Keratinocyte (primary cell): ENCODE measurements at regions not wholly inside any gene's neighbourhood (a gene's known extent, or its start where the extent isn't known, plus 50 kb on each side); places are given as distances from the start of the nearest gene placed in this dataset.

Experiments
- EZH2 ChIP-seq: IDR thresholded peaks from one replicate; pipeline ENCODE4 v1.6.1; 2012; ENCODE audit warnings: inconsistent platforms, mild to moderate bottlenecking, low read length, moderate library complexity
- TF ChIP-seq, protein P1 (sequence below), 3 experiments: IDR thresholded peaks in 1 of 3; conservative IDR thresholded peaks in 1 of 3; optimal IDR thresholded peaks in 1 of 3; 2 replicates in 2 of 3; 3 replicates in 1 of 3; pipeline versions ENCODE3 to v1.5.1; 2011; ENCODE audit warnings: low read length in 3 of 3, mild to moderate bottlenecking in 3 of 3, moderate library complexity in 2 of 3, control low read depth in 1 of 3, inconsistent platforms in 1 of 3; ENCODE audit not compliant: insufficient read depth in 2 of 3; ENCODE audit errors: extremely low read depth in 1 of 3

DNA sequence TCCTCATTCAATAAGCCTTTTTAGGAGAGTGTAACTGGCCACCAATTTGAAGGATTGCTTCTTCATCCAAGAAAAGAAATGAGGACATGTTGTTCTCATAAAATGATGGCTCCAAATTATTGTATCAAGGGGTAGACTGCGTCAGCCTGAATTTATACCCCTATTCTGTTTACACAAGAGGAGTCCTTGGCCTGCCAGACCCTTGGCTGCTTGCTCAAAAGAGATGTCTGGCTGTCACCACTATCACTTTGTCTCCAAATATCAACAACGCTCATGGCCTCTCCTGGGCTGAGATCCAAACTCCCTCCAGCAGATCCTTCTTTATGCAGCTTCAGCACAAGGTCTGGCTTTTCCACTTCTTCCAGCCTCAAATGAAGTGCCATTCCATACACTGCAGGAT, 127.9 kb downstream of the OR13H1 start:
- TF ChIP-seq, protein P1, sequence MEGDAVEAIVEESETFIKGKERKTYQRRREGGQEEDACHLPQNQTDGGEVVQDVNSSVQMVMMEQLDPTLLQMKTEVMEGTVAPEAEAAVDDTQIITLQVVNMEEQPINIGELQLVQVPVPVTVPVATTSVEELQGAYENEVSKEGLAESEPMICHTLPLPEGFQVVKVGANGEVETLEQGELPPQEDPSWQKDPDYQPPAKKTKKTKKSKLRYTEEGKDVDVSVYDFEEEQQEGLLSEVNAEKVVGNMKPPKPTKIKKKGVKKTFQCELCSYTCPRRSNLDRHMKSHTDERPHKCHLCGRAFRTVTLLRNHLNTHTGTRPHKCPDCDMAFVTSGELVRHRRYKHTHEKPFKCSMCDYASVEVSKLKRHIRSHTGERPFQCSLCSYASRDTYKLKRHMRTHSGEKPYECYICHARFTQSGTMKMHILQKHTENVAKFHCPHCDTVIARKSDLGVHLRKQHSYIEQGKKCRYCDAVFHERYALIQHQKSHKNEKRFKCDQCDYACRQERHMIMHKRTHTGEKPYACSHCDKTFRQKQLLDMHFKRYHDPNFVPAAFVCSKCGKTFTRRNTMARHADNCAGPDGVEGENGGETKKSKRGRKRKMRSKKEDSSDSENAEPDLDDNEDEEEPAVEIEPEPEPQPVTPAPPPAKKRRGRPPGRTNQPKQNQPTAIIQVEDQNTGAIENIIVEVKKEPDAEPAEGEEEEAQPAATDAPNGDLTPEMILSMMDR (optimal IDR thresholded peaks at IDR 0.05 in 1 of 3, IDR thresholded peaks at IDR 0.05 in 1 of 3, conservative IDR thresholded peaks at IDR 0.05 in 1 of 3; ENCODE audit: extremely low read depth in 1 of 3, insufficient read depth in 2 of 3, low read length in 3 of 3) = no peak
- no peak for TF ChIP-seq EZH2
